ENCODE measurements at regions not wholly inside any gene's neighbourhood (a gene's known extent, or its start where the extent isn't known, plus 50 kb on each side); places are given as distances from the start of the nearest gene placed in this dataset.

- TF ChIP-seq, protein P1, sequence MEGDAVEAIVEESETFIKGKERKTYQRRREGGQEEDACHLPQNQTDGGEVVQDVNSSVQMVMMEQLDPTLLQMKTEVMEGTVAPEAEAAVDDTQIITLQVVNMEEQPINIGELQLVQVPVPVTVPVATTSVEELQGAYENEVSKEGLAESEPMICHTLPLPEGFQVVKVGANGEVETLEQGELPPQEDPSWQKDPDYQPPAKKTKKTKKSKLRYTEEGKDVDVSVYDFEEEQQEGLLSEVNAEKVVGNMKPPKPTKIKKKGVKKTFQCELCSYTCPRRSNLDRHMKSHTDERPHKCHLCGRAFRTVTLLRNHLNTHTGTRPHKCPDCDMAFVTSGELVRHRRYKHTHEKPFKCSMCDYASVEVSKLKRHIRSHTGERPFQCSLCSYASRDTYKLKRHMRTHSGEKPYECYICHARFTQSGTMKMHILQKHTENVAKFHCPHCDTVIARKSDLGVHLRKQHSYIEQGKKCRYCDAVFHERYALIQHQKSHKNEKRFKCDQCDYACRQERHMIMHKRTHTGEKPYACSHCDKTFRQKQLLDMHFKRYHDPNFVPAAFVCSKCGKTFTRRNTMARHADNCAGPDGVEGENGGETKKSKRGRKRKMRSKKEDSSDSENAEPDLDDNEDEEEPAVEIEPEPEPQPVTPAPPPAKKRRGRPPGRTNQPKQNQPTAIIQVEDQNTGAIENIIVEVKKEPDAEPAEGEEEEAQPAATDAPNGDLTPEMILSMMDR (conservative IDR thresholded peaks at IDR 0.05; ENCODE audit: low read length): no peak
- no peak for TF ChIP-seq EZH2phosphoT487 (IDR thresholded peaks at IDR 0.05; ENCODE audit: borderline replicate concordance)
These were observed 62.8 kb upstream of the PITRM1 start for GRCh38 chr10:3235395-3235794.
